ENCODE measurements at regions not wholly inside any gene's neighbourhood (a gene's known extent, or its start where the extent isn't known, plus 50 kb on each side); places are given as distances from the start of the nearest gene placed in this dataset.

- no peak for TF ChIP-seq CTCF (conservative IDR thresholded peaks at IDR 0.05; ENCODE audit: low read length)
- DNase-seq (ENCODE audit: low read depth), result peak; percentile 30
- no peak overlapping the region for H3K4me3 ChIP-seq (ENCODE audit: low read length)
Observed at GRCh38 chr14:29444805-29445204, 482.8 kb downstream of the PRKD1 start.

GRCh38 chr14:29446971-29447370 is 480.7 kb downstream of the PRKD1 start:
- H3K4me3 ChIP-seq (ENCODE audit: low read length), result no peak overlapping the region
- no peak for TF ChIP-seq CTCF (conservative IDR thresholded peaks at IDR 0.05; ENCODE audit: low read length)
- no peak for DNase-seq (ENCODE audit: low read depth)

- no peak for DNase-seq (ENCODE audit: low read depth)
- TF ChIP-seq CTCF (conservative IDR thresholded peaks at IDR 0.05; ENCODE audit: low read length), result no peak
- no peak overlapping the region for H3K4me3 ChIP-seq (ENCODE audit: low read length)
Observed at GRCh38 chr14:29451941-29452340, 475.7 kb downstream of the PRKD1 start.

- no peak for TF ChIP-seq CTCF (conservative IDR thresholded peaks at IDR 0.05; ENCODE audit: low read length)
- DNase-seq (ENCODE audit: low read depth), result no peak
- no peak overlapping the region for H3K4me3 ChIP-seq (ENCODE audit: low read length)
Observed at GRCh38 chr14:29453045-29453444, 474.6 kb downstream of the PRKD1 start.

- no peak overlapping the region for H3K4me3 ChIP-seq (ENCODE audit: low read length)
- no peak for DNase-seq (ENCODE audit: low read depth)
- no peak for TF ChIP-seq CTCF (conservative IDR thresholded peaks at IDR 0.05; ENCODE audit: low read length)
Observed at GRCh38 chr14:29454026-29454693, 473.5 kb downstream of the PRKD1 start.

GRCh38 chr14:29458547-29458946 is 469.1 kb downstream of the PRKD1 start:
- DNase-seq (ENCODE audit: low read depth), result no peak
- no peak for TF ChIP-seq CTCF (conservative IDR thresholded peaks at IDR 0.05; ENCODE audit: low read length)
- no peak overlapping the region for H3K4me3 ChIP-seq (ENCODE audit: low read length)

- DNase-seq (ENCODE audit: low read depth), result no peak
- no peak for TF ChIP-seq CTCF (conservative IDR thresholded peaks at IDR 0.05; ENCODE audit: low read length)
- H3K4me3 ChIP-seq (ENCODE audit: low read length), result no peak overlapping the region
Observed at GRCh38 chr14:29459531-29459930, 468.1 kb downstream of the PRKD1 start.
